ENCODE measurements at regions not wholly inside any gene's neighbourhood (a gene's known extent, or its start where the extent isn't known, plus 50 kb on each side); places are given as distances from the start of the nearest gene placed in this dataset.
"Not testable (repeated sequence)": the region's sequence is repeated elsewhere in the genome, so short reads cannot be mapped to it uniquely, and the experiment has no call there.

GRCh38 chr9:102482776-102483175 lies 512.4 kb upstream of the CYLC2 start:
- DNase-seq (ENCODE audit: extremely low read depth, low read depth), result no peak
- TF ChIP-seq CTCF (IDR thresholded peaks at IDR 0.05; ENCODE audit: low read depth, low read length), result no peak

- TF ChIP-seq CTCF (IDR thresholded peaks at IDR 0.05; ENCODE audit: low read depth, low read length), result no peak
- DNase-seq (ENCODE audit: extremely low read depth, low read depth), result no peak
These were observed 515.9 kb upstream of the CYLC2 start for GRCh38 chr9:102479191-102479590.

- TF ChIP-seq CTCF (IDR thresholded peaks at IDR 0.05; ENCODE audit: low read depth, low read length), result no peak
- no peak for DNase-seq (ENCODE audit: extremely low read depth, low read depth)
These were observed 520.8 kb upstream of the CYLC2 start for GRCh38 chr9:102474357-102474756.

GRCh38 chr9:102469430-102469829 lies 525.7 kb upstream of the CYLC2 start:
- not testable (repeated sequence) for DNase-seq (ENCODE audit: extremely low read depth, low read depth)

GRCh38 chr9:102461156-102461819 lies 533.8 kb upstream of the CYLC2 start:
- TF ChIP-seq CTCF (IDR thresholded peaks at IDR 0.05; ENCODE audit: low read depth, low read length), result no peak
- DNase-seq (ENCODE audit: extremely low read depth, low read depth), result no peak

GRCh38 chr9:102459828-102460227 lies 535.3 kb upstream of the CYLC2 start:
- no peak for TF ChIP-seq CTCF (IDR thresholded peaks at IDR 0.05; ENCODE audit: low read depth, low read length)
- DNase-seq (ENCODE audit: extremely low read depth, low read depth), result no peak

- TF ChIP-seq CTCF (IDR thresholded peaks at IDR 0.05; ENCODE audit: low read depth, low read length), result no peak
- DNase-seq (ENCODE audit: extremely low read depth, low read depth), result no peak
These were observed 538.6 kb upstream of the CYLC2 start for GRCh38 chr9:102456562-102456961.

GRCh38 chr9:102445906-102446305 lies 549.2 kb upstream of the CYLC2 start:
- TF ChIP-seq CTCF (IDR thresholded peaks at IDR 0.05; ENCODE audit: low read depth, low read length), result no peak
- no peak for DNase-seq (ENCODE audit: extremely low read depth, low read depth)
